ENCODE measurements at regions not wholly inside any gene's neighbourhood (a gene's known extent, or its start where the extent isn't known, plus 50 kb on each side); places are given as distances from the start of the nearest gene placed in this dataset.

DNA sequence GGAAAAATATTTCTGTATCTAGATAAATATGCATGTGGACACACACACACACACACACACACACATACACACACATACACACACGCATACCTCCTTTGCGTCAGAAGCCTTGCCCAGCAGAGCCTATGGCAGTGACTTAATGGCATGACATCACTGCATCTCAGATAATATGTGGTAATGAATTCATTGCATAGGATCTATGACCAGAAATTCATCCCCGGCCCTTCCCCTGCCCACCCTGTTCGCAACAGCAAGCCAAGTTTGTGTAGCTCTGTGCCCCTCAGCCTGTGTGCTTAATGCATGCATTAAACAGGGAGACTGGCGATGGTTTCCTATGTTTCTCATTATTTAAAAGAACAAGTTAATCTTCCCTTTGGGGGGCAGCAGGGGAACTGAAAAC lies 120.7 kb downstream of the NKX6-1 start:
- intact Hi-C loops (cut with DNase I), result no loop called here
- DNase-seq (ENCODE audit: extremely low spot score), result no peak
- Histone ChIP-seq H3K36me3 (no peaks in the 10 kb centered on the region), H3K4me1 (no peaks in the 10 kb centered on the region), H3K9me3 (no peaks in the 10 kb centered on the region), H3K27me3 (no peaks in the 10 kb centered on the region), H3K27ac (replicated peaks in 1 of 4) (no peak overlapping the region), H3K4me3 (no peak overlapping the region)
- 84% methylated on average over 5 of the region's 5 CpGs for WGBS
- TF ChIP-seq, protein P1, sequence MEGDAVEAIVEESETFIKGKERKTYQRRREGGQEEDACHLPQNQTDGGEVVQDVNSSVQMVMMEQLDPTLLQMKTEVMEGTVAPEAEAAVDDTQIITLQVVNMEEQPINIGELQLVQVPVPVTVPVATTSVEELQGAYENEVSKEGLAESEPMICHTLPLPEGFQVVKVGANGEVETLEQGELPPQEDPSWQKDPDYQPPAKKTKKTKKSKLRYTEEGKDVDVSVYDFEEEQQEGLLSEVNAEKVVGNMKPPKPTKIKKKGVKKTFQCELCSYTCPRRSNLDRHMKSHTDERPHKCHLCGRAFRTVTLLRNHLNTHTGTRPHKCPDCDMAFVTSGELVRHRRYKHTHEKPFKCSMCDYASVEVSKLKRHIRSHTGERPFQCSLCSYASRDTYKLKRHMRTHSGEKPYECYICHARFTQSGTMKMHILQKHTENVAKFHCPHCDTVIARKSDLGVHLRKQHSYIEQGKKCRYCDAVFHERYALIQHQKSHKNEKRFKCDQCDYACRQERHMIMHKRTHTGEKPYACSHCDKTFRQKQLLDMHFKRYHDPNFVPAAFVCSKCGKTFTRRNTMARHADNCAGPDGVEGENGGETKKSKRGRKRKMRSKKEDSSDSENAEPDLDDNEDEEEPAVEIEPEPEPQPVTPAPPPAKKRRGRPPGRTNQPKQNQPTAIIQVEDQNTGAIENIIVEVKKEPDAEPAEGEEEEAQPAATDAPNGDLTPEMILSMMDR (IDR thresholded peaks at IDR 0.05), result no peak
- no peak for TF ChIP-seq POLR2AphosphoS5 (IDR thresholded peaks at IDR 0.05)

DNA sequence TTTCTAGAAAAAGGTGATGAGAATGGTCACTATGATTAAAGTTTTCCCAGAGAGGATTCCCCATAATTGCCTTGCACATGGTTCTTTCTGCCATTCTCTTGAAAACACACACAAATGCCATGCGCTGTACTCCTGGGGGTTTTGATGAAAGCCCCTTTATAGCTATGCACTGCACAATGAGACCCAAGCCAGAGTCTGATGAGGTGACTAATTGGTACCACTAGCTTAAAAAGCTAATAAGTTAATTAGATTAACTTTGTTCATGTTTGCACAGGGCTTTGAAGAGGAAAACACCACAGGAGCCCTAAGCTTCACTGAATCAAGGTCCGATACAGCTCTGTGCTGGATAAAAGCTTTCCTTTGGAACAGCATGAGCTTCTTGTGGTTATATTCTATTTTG lies 132.2 kb downstream of the NKX6-1 start:
- Histone ChIP-seq H3K4me3 (no peak overlapping the region), H3K4me1 (peaks cover 0 to 3% (median 0%) of the 10 kb centered on the region in 4 donors), H3K9me3 (no peaks in the 10 kb centered on the region), H3K27me3 (no peaks in the 10 kb centered on the region), H3K27ac (replicated peaks in 1 of 4) (no peak overlapping the region), H3K36me3 (no peaks in the 10 kb centered on the region)
- DNase-seq (ENCODE audit: extremely low spot score), result no peak
- TF ChIP-seq, protein P1 (IDR thresholded peaks at IDR 0.05), result no peak
- TF ChIP-seq POLR2A (IDR thresholded peaks at IDR 0.05; ENCODE audit: low read depth), result no peak
- no peak for TF ChIP-seq POLR2AphosphoS5 (IDR thresholded peaks at IDR 0.05)
- no peak for TF ChIP-seq EP300 (IDR thresholded peaks at IDR 0.05)
- WGBS, result 84% methylated on average over 2 of the region's 2 CpGs
- intact Hi-C loops (cut with DNase I), result no loop called here

DNA sequence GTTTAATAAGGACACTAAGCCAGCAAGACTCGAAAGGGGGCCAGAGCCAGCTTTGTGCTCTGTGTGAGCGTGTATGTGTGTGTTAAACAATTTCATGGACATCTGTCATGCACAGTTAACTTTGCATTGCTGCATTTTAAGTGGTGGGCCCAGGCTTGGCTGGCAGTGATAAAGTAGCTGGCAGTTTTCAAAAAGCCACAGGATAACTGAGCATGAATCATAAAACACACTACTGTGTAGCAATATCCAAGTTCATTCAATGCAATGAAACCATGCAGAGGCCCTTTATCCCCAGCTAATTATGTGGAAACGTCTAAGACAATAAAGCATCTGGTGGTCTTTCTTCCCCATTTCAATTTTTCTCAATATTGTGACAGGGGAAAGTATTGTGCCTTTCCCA lies 132.9 kb downstream of the NKX6-1 start:
- no peaks in the 10 kb centered on the region for H3K27me3 ChIP-seq
- no peak overlapping the region for H3K27ac ChIP-seq (replicated peaks in 1 of 4)
- no peak for DNase-seq (ENCODE audit: extremely low spot score)
- intact Hi-C loops (cut with DNase I), result no loop called here
- WGBS, result 74% methylated on average over 3 of the region's 3 CpGs
- no peak overlapping the region for H3K4me3 ChIP-seq
- no peaks in the 10 kb centered on the region for H3K36me3 ChIP-seq
- TF ChIP-seq EP300 (IDR thresholded peaks at IDR 0.05), result no peak
- TF ChIP-seq POLR2AphosphoS5 (IDR thresholded peaks at IDR 0.05), result no peak
- TF ChIP-seq, protein P1 (IDR thresholded peaks at IDR 0.05), result no peak
- TF ChIP-seq POLR2A (IDR thresholded peaks at IDR 0.05; ENCODE audit: low read depth), result no peak
- peaks cover 0 to 5% (median 2%) of the 10 kb centered on the region in 4 donors for H3K9me3 ChIP-seq
- H3K4me1 ChIP-seq, result peaks cover 0 to 3% (median 0%) of the 10 kb centered on the region in 4 donors

DNA sequence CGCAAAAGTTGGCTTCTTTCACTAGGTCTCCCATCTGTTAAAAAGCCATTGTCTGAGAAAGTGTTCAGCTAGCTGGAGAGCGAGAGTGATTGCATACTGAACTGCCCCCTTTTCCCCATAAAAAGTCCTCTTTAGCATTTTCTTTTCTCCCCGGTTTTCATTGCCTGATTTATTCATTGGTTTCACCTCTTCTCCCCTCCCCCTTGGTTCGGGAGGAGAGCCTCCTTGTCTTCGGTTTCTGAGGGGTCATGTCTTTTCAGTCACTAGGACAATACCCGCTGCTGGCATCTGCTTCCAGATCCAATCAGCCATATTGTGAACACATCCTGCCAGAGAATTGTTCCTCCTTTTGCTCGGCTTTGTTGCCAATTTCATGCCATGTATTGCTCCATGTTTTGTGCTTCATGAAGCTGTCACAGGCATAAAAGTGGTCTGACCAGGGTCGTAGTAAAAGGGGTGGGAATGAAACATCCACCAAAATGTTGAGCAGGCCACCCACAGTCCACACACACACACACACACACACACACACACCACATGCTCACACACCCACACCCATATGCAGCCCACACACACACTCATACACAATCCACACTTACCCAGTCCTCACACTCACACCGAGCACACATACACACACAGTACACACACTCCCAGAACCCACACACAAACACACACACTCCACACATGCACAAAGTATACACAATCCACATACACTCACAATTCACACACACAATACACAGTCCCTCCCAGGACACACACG lies 136.0 kb downstream of the NKX6-1 start:
- Histone ChIP-seq H3K4me1 (peaks cover 0 to 3% (median 0%) of the 10 kb centered on the region in 4 donors), H3K36me3 (no peaks in the 10 kb centered on the region), H3K4me3 (no peak overlapping the region), H3K27me3 (no peaks in the 10 kb centered on the region), H3K9me3 (peaks cover 0 to 5% (median 2%) of the 10 kb centered on the region in 4 donors), H3K27ac (replicated peaks in 1 of 4) (no peak overlapping the region)
- TF ChIP-seq EP300 (IDR thresholded peaks at IDR 0.05), result no peak
- TF ChIP-seq POLR2AphosphoS5 (IDR thresholded peaks at IDR 0.05), result no peak
- TF ChIP-seq, protein P1 (IDR thresholded peaks at IDR 0.05), result no peak
- TF ChIP-seq POLR2A (IDR thresholded peaks at IDR 0.05; ENCODE audit: low read depth), result no peak
- DNase-seq (ENCODE audit: extremely low spot score), result no peak
- intact Hi-C loops (cut with DNase I), result no loop called here
- 74% methylated on average over 10 of the region's 10 CpGs for WGBS

DNA sequence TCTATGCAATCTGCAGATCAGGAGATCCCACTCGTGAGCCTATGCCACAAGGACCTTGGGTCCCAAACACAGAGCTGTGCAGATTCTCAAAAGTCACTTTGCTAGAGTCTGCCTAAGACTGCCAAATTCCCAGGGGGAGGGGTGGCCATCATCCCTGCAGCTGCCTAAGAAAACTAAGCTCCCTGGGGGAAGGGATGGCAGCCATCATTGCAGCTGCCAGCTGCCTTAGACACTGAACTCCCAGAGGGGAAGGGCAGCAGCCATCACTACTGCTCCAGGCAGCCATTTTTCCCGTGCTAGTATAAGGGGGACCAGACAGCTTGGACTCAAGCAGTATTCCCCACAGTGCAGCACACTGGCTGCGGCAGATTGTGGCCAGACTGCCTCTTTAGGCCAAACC lies 156.9 kb downstream of the NKX6-1 start:
- Histone ChIP-seq H3K4me1 (no peaks in the 10 kb centered on the region), H3K9me3 (peaks cover 0 to 25% (median 20%) of the 10 kb centered on the region in 4 donors), H3K4me3 (no peak overlapping the region), H3K27me3 (no peaks in the 10 kb centered on the region), H3K27ac (replicated peaks in 1 of 4) (no peak overlapping the region), H3K36me3 (no peaks in the 10 kb centered on the region)
- intact Hi-C loops (cut with DNase I), result no loop called here
- DNase-seq (ENCODE audit: extremely low spot score), result no peak
- 90% methylated on average over 3 of the region's 3 CpGs for WGBS
- TF ChIP-seq POLR2A (IDR thresholded peaks at IDR 0.05; ENCODE audit: low read depth) (no peak), EP300 (IDR thresholded peaks at IDR 0.05) (no peak), POLR2AphosphoS5 (IDR thresholded peaks at IDR 0.05) (no peak)
- TF ChIP-seq, protein P1 (IDR thresholded peaks at IDR 0.05), result no peak
